Nucleus accumbens (tissue), 56 donors: ENCODE measurements at regions not wholly inside any gene's neighbourhood (a gene's known extent, or its start where the extent isn't known, plus 50 kb on each side); places are given as distances from the start of the nearest gene placed in this dataset.

ENCODE experiments used
- DNase-seq, 56 donors: peaks; one replicate each; lab custom pipeline; 2025; lab: John Stamatoyannopoulos, UW

- DNase-seq, result peak in 33 of 56 donors; percentile 2 to 74 (median 25)
Observed at GRCh38 chr2:39513641-39514094, 76.6 kb upstream of the MAP4K3 start.

- DNase-seq, result no peak
Observed at GRCh38 chr2:39514825-39515224, 77.7 kb upstream of the MAP4K3 start.

- no peak for DNase-seq
Observed at GRCh38 chr2:39515273-39515896, 78.3 kb upstream of the MAP4K3 start.

- DNase-seq, result no peak
Observed at GRCh38 chr2:39515897-39516346, 78.8 kb upstream of the MAP4K3 start.

GRCh38 chr2:39516347-39517101, 79.4 kb upstream of the MAP4K3 start:
- peak in 7 of 56 donors; percentile 4 to 19 (median 6) for DNase-seq

- no peak for DNase-seq
Observed at GRCh38 chr2:39517102-39517436, 80.0 kb upstream of the MAP4K3 start.

- DNase-seq, result no peak
Observed at GRCh38 chr2:39517622-39518021, 80.5 kb upstream of the MAP4K3 start.

- DNase-seq, result no peak
Observed at GRCh38 chr2:39519886-39520285, 82.8 kb upstream of the MAP4K3 start.

GRCh38 chr2:39521876-39522517, 84.9 kb upstream of the MAP4K3 start:
- no peak for DNase-seq

GRCh38 chr2:39522518-39522877, 85.4 kb upstream of the MAP4K3 start:
- no peak for DNase-seq

- no peak for DNase-seq
Observed at GRCh38 chr2:39523308-39524044, 86.4 kb upstream of the MAP4K3 start.

- no peak for DNase-seq
Observed at GRCh38 chr2:39524061-39524460, 87.0 kb upstream of the MAP4K3 start.

- DNase-seq, result no peak
Observed at GRCh38 chr2:39524756-39525635, 87.9 kb upstream of the MAP4K3 start.

- DNase-seq, result no peak
Observed at GRCh38 chr2:39525636-39526412, 88.7 kb upstream of the MAP4K3 start.

GRCh38 chr2:39528701-39529100, 91.6 kb upstream of the MAP4K3 start:
- no peak for DNase-seq

- DNase-seq, result no peak
Observed at GRCh38 chr2:39529836-39530235, 92.8 kb upstream of the MAP4K3 start.

GRCh38 chr2:39530411-39530866, 93.4 kb upstream of the MAP4K3 start:
- DNase-seq, result no peak

GRCh38 chr2:39531220-39531777, 94.2 kb upstream of the MAP4K3 start:
- DNase-seq, result no peak

GRCh38 chr2:39532933-39533332, 95.8 kb upstream of the MAP4K3 start:
- DNase-seq, result no peak
